ENCODE measurements at regions not wholly inside any gene's neighbourhood (a gene's known extent, or its start where the extent isn't known, plus 50 kb on each side); places are given as distances from the start of the nearest gene placed in this dataset.
A peak's percentile ranks its signal among the peaks of the same experiment; 100 is the strongest.

DNA sequence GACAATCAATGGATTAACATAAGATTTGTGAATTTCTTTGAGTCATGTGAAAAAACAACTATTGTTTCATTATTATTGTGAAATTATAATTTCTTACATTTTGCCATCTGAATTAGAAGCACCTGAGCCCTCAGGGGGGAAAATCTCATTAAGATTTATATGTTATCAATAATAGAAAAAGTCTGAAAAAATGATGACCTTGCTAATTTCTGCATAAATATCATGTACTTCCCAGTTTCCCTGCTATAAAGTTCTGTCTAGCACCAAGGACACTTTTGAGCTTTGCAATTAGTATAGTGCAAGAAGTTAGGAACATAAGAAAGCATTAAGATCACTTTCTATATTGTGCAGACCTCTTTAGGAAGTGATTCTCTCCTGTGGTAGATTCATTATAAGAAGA is 488.3 kb upstream of the TUSC1 start:
- FAIRE-seq (no peak), DNase-seq (ENCODE audit: insufficient read length, low spot score) (no peak)
- TF ChIP-seq POLR2A (IDR thresholded peaks at IDR 0.05; ENCODE audit: low read depth, low read length), result no peak

DNA sequence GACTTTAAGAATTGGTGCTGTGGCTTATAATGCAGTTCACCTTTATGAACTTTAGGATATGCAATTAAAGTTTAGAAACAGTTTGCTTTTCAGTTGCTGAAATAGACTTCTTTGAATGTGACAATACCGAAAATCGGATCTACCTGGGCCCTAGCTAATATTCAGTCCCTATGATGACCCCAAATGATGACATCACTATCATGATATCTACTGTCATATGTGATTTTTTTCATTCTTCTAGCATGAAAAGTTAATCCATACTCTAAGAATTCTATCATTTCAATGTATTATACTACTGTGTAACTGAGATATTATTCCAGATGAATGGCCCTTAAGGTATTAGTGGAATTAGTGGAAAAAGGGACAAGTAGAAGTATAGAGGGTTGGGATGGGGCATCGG is 487.2 kb upstream of the TUSC1 start:
- no peak for TF ChIP-seq POLR2A (IDR thresholded peaks at IDR 0.05; ENCODE audit: low read depth, low read length)
- DNase-seq (ENCODE audit: insufficient read length, low spot score), result no peak
- FAIRE-seq, result no peak

DNA sequence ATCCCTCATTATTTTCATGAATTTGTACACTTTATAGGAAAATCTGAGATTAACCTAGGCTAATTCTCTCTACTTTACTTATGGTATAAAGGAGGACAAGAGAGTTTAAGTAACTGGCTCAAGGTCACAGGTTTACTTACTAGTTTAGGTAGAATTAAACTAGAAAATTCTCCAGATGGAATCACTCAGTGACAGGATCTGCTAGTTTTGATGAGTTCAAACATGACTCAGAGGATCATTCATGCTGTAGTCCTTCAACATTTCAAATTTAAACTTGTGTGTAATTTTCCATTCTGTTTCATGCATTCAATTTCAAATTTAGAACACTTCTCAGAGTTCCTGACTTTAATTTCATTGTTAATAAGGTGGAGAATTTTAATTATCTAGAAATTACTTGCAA is 485.7 kb upstream of the TUSC1 start:
- DNase-seq (ENCODE audit: insufficient read length, low spot score), result no peak
- FAIRE-seq, result peak; percentile 72

DNA sequence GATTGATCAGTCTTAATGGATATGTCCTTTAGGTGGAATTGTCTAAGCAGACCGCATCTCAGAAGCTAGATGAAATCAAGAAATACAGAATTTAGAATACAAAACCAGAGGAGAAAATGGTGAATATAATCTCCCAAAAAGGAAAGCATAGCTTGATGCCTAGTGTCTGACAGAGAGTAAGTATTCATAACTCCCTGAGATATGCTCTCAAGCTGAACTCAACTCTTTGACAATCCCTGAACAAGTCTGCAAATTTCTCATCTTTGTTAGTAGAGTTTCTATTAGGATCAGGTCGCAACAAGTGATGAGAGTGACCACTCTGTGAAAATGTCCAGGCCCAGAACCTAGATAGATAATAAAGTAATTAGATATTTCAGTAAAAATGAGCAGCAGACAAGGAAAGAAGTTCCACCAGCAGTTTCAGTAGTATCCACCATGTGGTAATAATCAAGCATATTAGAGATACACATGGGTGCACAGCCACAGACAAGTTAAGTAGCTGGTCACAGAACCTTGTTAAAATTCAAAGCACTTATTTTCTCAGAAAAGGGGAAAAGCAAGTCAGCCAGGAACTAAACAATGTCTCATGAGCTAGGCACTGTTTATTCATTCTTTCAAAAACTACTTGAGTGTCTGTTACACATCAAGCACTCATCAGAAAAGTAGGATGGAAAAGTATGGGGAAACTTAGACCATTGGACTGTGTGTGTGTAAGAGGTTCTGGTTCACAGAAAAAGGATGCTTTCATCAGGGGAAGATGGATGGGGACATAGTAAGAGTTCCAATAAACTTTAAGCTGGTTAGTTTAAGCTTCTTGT is 481.5 kb upstream of the TUSC1 start:
- TF ChIP-seq POLR2A (IDR thresholded peaks at IDR 0.05; ENCODE audit: low read depth, low read length), result no peak
- DNase-seq (ENCODE audit: insufficient read length, low spot score) (no peak), FAIRE-seq (no peak)

More for the DNA sequence above, 485.7 kb upstream of the TUSC1 start:
- no peak for TF ChIP-seq POLR2A (IDR thresholded peaks at IDR 0.05; ENCODE audit: low read depth, low read length)

DNA sequence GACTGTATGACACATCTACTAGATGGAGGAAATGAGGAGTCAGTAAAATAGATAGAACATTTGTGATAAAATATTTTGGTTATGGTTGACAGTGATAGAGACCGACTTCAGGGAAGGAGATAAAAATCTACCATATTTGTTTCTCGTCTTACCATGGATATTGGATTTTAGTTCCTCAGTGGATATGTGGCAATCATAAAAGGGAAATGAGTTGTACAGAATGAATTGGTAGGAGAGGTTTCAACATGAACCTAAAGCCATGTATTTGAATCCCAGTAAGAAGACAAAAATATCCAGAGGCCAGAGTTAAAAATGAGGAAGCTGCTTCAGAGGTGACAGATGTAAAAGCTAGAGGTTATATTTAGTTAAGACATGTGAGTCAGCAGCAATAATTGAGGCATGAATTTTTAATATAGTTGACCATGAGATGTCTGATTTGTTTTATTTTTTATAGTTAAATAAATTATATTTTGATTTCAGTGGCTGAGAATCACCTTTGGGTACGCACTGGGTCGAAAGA is 480.4 kb upstream of the TUSC1 start:
- no peak for TF ChIP-seq POLR2A (IDR thresholded peaks at IDR 0.05; ENCODE audit: low read depth, low read length)
- FAIRE-seq (no peak), DNase-seq (ENCODE audit: insufficient read length, low spot score) (no peak)

DNA sequence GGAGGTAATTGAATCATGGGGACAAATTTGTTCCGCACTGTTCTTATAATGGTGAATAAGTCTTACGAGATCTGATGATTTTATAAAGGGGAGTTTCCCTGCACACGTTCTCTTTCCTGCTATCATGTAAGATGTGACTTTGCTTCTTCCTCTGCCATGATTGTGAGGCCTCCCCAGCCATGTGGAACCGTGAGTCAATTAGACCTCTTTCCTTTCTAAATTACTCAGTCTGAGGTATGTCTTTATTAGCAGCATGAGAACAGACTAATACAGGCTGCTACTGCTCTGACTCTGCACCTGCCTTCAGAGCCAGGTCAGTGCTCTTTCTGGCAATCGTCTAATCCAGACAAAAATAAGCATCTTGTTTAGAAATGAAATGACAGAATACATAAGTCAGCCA is 479.2 kb upstream of the TUSC1 start:
- FAIRE-seq, result no peak
- DNase-seq (ENCODE audit: insufficient read length, low spot score), result no peak
- no peak for TF ChIP-seq POLR2A (IDR thresholded peaks at IDR 0.05; ENCODE audit: low read depth, low read length)

DNA sequence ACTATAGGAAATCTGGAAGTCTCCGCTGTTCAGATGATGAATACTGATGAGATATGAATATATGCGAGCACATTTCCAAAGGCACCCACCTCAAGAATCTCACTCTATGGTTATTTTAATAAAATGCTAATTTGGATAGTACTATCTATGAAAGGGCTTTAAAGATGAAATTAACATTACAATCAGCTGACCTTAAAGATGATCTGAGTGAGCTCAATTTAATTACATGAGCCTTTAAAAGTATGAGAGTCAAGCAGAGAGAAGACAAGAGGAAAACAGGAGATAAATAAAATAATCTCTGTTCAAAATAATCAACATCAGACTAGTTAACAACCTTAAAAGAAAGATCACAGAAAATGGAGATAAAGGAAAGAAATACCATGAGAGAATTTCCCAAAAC is 474.1 kb upstream of the TUSC1 start:
- no peak for TF ChIP-seq POLR2A (IDR thresholded peaks at IDR 0.05; ENCODE audit: low read depth, low read length)
- no peak for DNase-seq (ENCODE audit: insufficient read length, low spot score)
- FAIRE-seq, result no peak

DNA sequence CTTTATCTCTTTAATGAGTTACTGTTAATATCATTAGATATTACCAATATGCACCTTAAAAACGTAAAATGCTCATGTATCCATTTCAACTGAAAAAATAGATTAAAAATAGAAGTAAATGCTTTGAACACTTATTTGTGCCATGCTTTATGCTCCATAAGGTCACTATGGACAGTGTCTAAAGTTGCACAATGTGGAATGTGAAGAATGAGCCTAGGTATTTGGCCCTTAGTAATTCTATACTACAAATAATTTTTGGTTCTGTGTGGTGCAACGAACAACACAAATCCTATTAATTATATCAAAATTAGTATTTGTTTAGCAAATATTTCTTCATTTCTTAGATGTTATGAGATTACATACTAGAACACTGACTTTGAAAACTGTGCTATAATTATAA is 469.9 kb upstream of the TUSC1 start:
- no peak for FAIRE-seq
- no peak for DNase-seq (ENCODE audit: insufficient read length, low spot score)
- no peak for TF ChIP-seq POLR2A (IDR thresholded peaks at IDR 0.05; ENCODE audit: low read depth, low read length)

DNA sequence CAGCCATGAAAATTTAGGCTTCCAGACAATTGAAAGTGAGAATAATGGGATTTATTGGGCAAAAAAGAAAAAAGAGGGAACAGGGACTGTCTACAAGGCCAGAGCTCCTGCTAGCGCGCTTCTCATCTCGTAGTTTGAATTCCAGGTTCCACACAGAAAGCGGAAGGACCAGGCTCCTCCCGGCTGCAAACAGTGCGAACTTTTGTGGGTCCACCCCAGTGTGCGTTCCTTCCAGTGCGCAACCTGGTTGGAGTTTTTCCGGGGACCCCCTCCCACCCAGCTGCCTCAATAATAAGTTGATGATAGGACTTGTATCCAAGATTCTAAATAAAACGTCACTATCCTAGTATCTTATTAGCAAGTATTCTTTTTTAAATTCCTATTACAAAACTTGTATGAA is 467.7 kb upstream of the TUSC1 start:
- TF ChIP-seq POLR2A (IDR thresholded peaks at IDR 0.05; ENCODE audit: low read depth, low read length), result no peak
- FAIRE-seq (no peak), DNase-seq (ENCODE audit: insufficient read length, low spot score) (no peak)

DNA sequence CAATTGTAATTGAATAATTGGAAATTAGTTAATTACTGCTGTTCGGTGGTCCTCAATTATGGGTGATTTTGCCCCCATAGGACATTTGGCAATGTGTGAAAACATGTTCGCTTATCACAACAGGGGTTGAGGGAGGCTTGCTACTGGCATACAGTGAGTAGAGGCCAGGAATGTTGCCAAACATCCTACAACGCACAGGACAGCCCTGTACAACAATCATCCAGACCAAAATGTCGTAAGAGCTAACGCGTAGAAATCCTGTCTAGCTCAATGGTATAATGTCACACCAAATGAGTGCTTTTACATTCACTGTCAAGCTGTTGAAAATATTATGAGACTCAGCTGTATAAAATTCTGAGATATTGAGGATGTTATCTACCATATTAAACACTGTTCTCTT is 464.4 kb upstream of the TUSC1 start:
- TF ChIP-seq POLR2A (IDR thresholded peaks at IDR 0.05; ENCODE audit: low read depth, low read length), result no peak
- FAIRE-seq (no peak), DNase-seq (ENCODE audit: insufficient read length, low spot score) (no peak)

DNA sequence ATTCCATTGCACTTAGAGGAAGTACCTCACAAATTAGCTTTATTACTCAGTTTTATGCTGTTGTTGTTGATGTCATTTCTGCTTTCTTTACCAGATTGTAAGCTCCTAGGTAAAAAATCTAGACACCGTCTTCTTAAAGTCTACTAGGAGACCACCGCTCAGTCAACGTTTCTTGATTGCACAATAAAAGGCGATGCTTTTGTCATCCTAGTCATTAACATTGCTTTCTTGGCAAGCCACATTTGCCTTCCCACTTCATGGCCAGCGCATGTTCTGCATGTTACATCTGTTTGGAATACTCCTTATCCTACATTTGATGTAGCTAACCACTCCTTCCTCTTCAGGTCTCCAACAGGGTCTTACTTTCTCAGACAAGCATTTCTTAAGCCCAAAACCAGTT is 464.0 kb upstream of the TUSC1 start:
- no peak for DNase-seq (ENCODE audit: insufficient read length, low spot score)
- FAIRE-seq, result peak; percentile 20
- TF ChIP-seq POLR2A (IDR thresholded peaks at IDR 0.05; ENCODE audit: low read depth, low read length), result no peak

DNA sequence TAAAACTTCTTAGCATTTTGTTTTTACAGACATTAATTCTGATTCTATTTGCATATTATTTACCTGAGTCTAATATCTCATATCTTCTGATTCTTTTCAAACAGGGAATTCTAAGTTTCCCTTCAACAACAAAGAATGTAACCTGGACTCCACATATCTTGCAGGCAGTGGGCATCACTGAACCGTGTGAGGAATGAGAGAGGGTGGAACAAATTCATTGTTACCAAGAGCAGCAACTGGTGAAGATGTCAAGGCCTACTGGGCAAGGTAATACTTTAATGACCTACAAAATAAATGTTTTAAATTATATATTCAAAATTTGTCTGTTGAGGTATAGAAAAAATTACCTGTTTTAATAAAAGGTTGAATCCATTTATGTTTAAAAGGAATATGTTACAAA is 455.3 kb upstream of the TUSC1 start:
- no peak for FAIRE-seq
- no peak for DNase-seq (ENCODE audit: insufficient read length, low spot score)
- TF ChIP-seq POLR2A (IDR thresholded peaks at IDR 0.05; ENCODE audit: low read depth, low read length), result no peak

DNA sequence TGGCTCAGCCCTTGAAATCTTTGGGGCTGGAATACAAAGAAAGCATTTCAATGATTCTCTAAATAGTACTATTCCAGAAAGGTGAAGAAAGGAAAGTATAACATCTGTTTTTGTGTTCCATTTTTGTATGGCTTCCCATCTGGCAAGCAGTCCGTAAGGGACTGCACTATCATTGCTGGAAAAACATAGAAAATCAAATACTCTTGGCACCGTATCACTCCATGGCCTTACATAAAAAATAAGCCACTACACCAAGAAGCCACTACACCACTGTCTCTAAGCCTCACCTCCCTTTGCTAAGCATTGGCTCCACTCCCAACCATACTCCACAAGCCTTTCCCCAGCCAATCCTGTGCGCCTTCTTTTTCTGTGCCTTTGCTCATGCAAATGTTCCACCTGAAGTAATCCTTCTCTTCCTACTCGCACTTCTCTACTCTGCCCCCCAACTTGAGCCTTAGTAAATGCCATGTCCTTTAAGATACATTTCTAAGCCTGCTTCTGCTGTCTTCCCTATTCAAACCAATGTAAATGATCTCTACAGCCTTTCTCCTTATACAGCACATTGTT is 454.6 kb upstream of the TUSC1 start:
- FAIRE-seq, result peak; percentile 6
- TF ChIP-seq POLR2A (IDR thresholded peaks at IDR 0.05; ENCODE audit: low read depth, low read length), result no peak

DNA sequence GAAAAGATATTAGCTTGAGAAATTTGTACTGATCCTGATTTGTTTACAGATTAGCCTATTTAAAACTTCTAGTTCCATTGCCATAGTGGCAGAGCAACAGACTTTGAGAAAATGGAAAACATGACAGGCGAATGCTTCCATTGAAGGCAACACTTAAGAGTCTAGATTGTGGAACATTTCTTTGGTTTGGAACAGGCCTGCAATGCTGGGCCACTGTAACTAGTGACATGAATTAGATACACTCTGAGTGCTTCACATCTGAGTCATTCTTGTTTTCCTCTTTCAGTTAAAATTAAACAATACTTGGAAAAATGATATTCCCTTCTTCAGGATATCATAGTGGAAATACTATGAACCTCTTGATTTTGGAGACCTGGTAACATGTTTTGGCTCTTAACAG is 453.6 kb upstream of the TUSC1 start:
- no peak for TF ChIP-seq POLR2A (IDR thresholded peaks at IDR 0.05; ENCODE audit: low read depth, low read length)
- peak; percentile 82 for FAIRE-seq
- DNase-seq (ENCODE audit: insufficient read length, low spot score), result no peak

More for the DNA sequence above, 454.6 kb upstream of the TUSC1 start:
- no peak for DNase-seq (ENCODE audit: insufficient read length, low spot score)

DNA sequence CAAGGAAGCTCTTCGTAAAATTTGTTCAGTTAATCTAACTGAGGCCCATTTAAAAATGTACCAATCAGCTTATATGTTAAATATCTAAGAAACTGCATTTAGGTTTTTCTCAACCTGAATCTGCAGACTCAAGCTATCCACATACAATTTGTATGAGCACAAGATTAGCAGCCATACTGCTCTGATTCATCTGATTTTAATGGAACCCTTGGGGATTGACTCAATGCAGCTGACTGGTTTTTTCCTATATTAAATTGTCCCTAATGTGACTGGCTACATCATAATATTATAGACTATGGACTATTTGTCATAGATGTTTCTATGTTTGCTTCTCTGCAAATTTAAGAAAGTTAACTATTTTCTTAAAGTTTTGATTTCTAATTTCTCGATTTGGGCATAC is 451.0 kb upstream of the TUSC1 start:
- no peak for FAIRE-seq
- DNase-seq (ENCODE audit: insufficient read length, low spot score), result no peak

More for the DNA sequence above, 451.0 kb upstream of the TUSC1 start:
- TF ChIP-seq POLR2A (IDR thresholded peaks at IDR 0.05; ENCODE audit: low read depth, low read length), result no peak
